ENCODE measurements at regions not wholly inside any gene's neighbourhood (a gene's known extent, or its start where the extent isn't known, plus 50 kb on each side); places are given as distances from the start of the nearest gene placed in this dataset.

GRCh38 chr14:27186048-27186447 lies 588.2 kb upstream of the NOVA1 start:
- dilution Hi-C loops (cut with HindIII; ENCODE audit: low sequenced_read_pairs, unreplicated experiment) = no loop called here
- TF ChIP-seq FOS (IDR thresholded peaks at IDR 0.05; ENCODE audit: low read depth, low read length) (no peak), NFE2L2 (IDR thresholded peaks at IDR 0.05; ENCODE audit: low read depth, low read length) (no peak), CTCF (conservative IDR thresholded peaks at IDR 0.05; ENCODE audit: low read depth, low read length) (no peak), CEBPB (IDR thresholded peaks at IDR 0.05; ENCODE audit: low read depth, low read length) (no peak)
- TF ChIP-seq, protein P1, sequence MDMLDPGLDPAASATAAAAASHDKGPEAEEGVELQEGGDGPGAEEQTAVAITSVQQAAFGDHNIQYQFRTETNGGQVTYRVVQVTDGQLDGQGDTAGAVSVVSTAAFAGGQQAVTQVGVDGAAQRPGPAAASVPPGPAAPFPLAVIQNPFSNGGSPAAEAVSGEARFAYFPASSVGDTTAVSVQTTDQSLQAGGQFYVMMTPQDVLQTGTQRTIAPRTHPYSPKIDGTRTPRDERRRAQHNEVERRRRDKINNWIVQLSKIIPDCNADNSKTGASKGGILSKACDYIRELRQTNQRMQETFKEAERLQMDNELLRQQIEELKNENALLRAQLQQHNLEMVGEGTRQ (IDR thresholded peaks at IDR 0.05; ENCODE audit: low read depth, low read length) = no peak
- BruUV-seq (replicated peaks) = no TSS peak
- Histone ChIP-seq H4K5ac (ENCODE audit: low read depth, low read length) (no peak overlapping the region), H3K4me1 (ENCODE audit: control insufficient read depth, insufficient read depth, low read length) (no peaks in the 10 kb centered on the region), H2BK15ac (ENCODE audit: low read depth, low read length) (no peak overlapping the region), H3K36me3 (ENCODE audit: control insufficient read depth, insufficient read depth, low read length) (no peaks in the 10 kb centered on the region), H3K9me3 (ENCODE audit: control insufficient read depth, insufficient read depth, low read length) (peaks cover 6% of the 10 kb centered on the region; the same call in 1 of the 2 replicates), H3K27me3 (ENCODE audit: control insufficient read depth, insufficient read depth, low read length) (no peaks in the 10 kb centered on the region), H2BK120ac (ENCODE audit: low read depth, low read length) (no peak overlapping the region), H4K91ac (ENCODE audit: insufficient read depth, low read depth, low read length) (no peak overlapping the region), H4K20me1 (ENCODE audit: insufficient read depth, low read length) (no peaks in the 10 kb centered on the region), H3K9me1 (ENCODE audit: insufficient read depth, low read length) (no peaks in the 10 kb centered on the region), H2AK5ac (ENCODE audit: low read depth, low read length) (no peak overlapping the region), H2BK20ac (ENCODE audit: low read depth, low read length) (no peak overlapping the region), H2AK9ac (replicated peaks; ENCODE audit: low read depth, low read length, poor library complexity) (no peak overlapping the region), H3K23ac (ENCODE audit: low read depth, low read length) (no peak overlapping the region), H3K9ac (ENCODE audit: low read depth, low read length) (no peak overlapping the region), H4K8ac (ENCODE audit: low read depth in 2 of 2, low read length in 2 of 2) (no peak overlapping the region), H3K4me3 (ENCODE audit: insufficient read depth, low read depth, low read length) (no peak overlapping the region), H2AFZ (replicated peaks; ENCODE audit: low read length, poor library complexity) (no peak overlapping the region), H3K56ac (ENCODE audit: extremely low read depth, insufficient read depth, low read length) (no peak overlapping the region), H2BK5ac (ENCODE audit: low read depth, low read length, poor library complexity, severe bottlenecking) (no peak overlapping the region), H3K4me2 (ENCODE audit: low read depth, low read length) (no peak overlapping the region), H3K79me1 (ENCODE audit: low read depth in 1 of 2, low read length in 2 of 2) (no peaks in the 10 kb centered on the region), H3K27ac (ENCODE audit: insufficient read depth, low read length) (no peak overlapping the region), H3K4ac (ENCODE audit: low read depth, low read length) (no peak overlapping the region), H3K18ac (ENCODE audit: low read depth, low read length) (no peak overlapping the region), H3K14ac (replicated peaks; ENCODE audit: low read depth, low read length) (no peak overlapping the region)
- WGBS, 2 experiments (ENCODE audit: extremely low coverage in 2 of 2, insufficient read length in 1 of 2) = no CpG with 5 or more reads among the region's 1 CpG
- in situ Hi-C loops (cut with MboI; ENCODE audit: low sequenced_read_pairs) = no loop called here
- intact Hi-C loops (cut with micrococcal nuclease) = no loop called here
- CTCF ChIA-PET = no interaction called here
- POLR2A ChIA-PET (ENCODE audit: unreplicated experiment) = no interaction called here
- ATAC-seq (ENCODE audit: low read depth) (no peak), DNase-seq (no peak)

All from IMR-90 (cell line).